GM12874 (cell line): ENCODE measurements at regions not wholly inside any gene's neighbourhood (a gene's known extent, or its start where the extent isn't known, plus 50 kb on each side); places are given as distances from the start of the nearest gene placed in this dataset.

ENCODE experiments used
- TF ChIP-seq, protein P1 (sequence below): IDR thresholded peaks from 2 replicates; pipeline ENCODE4 v1.5.1; 2011; ENCODE audit warnings: low read depth, mild to moderate bottlenecking, control low read depth, low read length, moderate library complexity; ENCODE audit not compliant: insufficient read depth

GRCh38 chr12:81874166-81874565 lies 115.0 kb upstream of the PPFIA2 start:
- TF ChIP-seq, protein P1, sequence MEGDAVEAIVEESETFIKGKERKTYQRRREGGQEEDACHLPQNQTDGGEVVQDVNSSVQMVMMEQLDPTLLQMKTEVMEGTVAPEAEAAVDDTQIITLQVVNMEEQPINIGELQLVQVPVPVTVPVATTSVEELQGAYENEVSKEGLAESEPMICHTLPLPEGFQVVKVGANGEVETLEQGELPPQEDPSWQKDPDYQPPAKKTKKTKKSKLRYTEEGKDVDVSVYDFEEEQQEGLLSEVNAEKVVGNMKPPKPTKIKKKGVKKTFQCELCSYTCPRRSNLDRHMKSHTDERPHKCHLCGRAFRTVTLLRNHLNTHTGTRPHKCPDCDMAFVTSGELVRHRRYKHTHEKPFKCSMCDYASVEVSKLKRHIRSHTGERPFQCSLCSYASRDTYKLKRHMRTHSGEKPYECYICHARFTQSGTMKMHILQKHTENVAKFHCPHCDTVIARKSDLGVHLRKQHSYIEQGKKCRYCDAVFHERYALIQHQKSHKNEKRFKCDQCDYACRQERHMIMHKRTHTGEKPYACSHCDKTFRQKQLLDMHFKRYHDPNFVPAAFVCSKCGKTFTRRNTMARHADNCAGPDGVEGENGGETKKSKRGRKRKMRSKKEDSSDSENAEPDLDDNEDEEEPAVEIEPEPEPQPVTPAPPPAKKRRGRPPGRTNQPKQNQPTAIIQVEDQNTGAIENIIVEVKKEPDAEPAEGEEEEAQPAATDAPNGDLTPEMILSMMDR, result no peak

DNA sequence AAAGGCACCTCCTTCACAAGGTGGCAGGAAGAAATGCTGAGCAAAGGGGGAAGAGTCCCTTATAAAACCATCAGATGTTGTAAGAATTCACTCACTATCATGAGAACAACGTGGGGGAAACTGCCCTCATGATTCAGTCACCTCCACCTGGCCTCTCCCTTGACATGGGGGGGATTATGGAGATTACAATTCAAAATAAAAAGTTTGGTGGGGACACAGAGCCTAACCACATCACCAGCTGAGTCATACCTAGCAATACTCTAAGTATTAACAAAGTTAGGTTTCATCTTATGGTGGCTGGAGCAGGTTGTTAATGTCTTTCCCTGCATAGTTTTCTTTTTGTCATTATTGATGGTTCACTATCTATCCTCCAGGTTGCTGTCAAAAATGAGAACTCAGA lies 113.2 kb upstream of the PPFIA2 start:
- TF ChIP-seq, protein P1, result no peak

- TF ChIP-seq, protein P1, result no peak
Measured at GRCh38 chr12:81866081-81866480, 106.9 kb upstream of the PPFIA2 start.

DNA sequence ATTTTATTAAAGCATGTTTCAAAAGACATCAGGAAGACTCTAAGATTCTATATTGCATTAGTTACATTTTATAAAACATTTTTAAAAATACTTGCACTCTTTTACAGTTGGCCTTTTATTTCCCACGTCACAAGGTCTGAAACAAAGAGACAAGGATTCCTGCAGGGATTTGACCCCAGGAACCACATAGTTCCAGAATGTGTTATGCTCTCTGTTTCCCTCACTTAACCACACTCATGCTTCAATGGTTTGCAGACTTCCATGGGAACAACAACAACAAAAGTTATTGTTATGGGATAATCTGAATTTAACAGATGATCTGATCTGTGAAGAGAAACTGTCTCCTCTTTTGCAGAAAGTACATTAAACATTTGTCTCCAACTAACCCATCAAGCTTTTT lies 104.3 kb upstream of the PPFIA2 start:
- TF ChIP-seq, protein P1, result no peak

- TF ChIP-seq, protein P1, result no peak
Measured at GRCh38 chr12:81859521-81859920, 100.4 kb upstream of the PPFIA2 start.

- TF ChIP-seq, protein P1, result no peak
Measured at GRCh38 chr12:81843599-81843998, 84.4 kb upstream of the PPFIA2 start.

- TF ChIP-seq, protein P1, result no peak
Measured at GRCh38 chr12:81835783-81836182, 76.6 kb upstream of the PPFIA2 start.
